ENCODE measurements at regions not wholly inside any gene's neighbourhood (a gene's known extent, or its start where the extent isn't known, plus 50 kb on each side); places are given as distances from the start of the nearest gene placed in this dataset.
"Not testable (repeated sequence)": the region's sequence is repeated elsewhere in the genome, so short reads cannot be mapped to it uniquely, and the experiment has no call there.

GRCh38 chr1:106380772-106381171 lies 675.7 kb upstream of the PRMT6 start:
- no peak for TF ChIP-seq EP300 (IDR thresholded peaks at IDR 0.05)
- no peak for TF ChIP-seq POLR2A (IDR thresholded peaks at IDR 0.05)
- TF ChIP-seq, protein P1, sequence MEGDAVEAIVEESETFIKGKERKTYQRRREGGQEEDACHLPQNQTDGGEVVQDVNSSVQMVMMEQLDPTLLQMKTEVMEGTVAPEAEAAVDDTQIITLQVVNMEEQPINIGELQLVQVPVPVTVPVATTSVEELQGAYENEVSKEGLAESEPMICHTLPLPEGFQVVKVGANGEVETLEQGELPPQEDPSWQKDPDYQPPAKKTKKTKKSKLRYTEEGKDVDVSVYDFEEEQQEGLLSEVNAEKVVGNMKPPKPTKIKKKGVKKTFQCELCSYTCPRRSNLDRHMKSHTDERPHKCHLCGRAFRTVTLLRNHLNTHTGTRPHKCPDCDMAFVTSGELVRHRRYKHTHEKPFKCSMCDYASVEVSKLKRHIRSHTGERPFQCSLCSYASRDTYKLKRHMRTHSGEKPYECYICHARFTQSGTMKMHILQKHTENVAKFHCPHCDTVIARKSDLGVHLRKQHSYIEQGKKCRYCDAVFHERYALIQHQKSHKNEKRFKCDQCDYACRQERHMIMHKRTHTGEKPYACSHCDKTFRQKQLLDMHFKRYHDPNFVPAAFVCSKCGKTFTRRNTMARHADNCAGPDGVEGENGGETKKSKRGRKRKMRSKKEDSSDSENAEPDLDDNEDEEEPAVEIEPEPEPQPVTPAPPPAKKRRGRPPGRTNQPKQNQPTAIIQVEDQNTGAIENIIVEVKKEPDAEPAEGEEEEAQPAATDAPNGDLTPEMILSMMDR (IDR thresholded peaks at IDR 0.05) = no peak
- Histone ChIP-seq H3K9me3 (no peaks in the 10 kb centered on the region), H3K4me1 (ENCODE audit: insufficient read depth) (no peaks in the 10 kb centered on the region), H3K4me3 (no peak overlapping the region), H3K36me3 (no peaks in the 10 kb centered on the region), H3K27me3 (no peaks in the 10 kb centered on the region), H3K27ac (no peak overlapping the region)
- no peak for DNase-seq
- intact Hi-C loops (cut with DNase I) = no loop called here
- 58 to 73% (median 62%) methylated on average over 1 of the region's 1 CpG for WGBS, 3 donors

DNA sequence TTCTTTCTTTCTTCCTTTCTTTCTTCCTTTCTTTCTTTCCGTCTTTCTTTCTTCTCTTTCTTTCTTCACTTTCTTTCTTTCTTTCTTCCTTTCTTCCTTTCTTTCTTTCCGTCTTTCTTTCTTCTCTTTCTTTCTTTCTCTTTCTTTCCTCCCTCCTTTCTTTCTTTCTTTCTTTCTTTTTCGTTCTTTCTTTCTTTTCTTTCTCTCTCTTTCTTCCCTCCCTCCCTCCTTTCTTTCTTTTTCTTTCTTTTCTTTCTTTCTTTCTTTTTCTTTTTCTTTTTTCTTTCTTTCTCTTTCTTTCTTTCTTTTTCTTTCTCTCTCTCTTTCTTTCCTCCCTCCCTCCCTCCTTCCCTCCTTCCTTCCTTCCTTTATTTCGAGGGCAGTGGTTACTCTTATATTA lies 667.3 kb upstream of the PRMT6 start:
- H3K4me1 ChIP-seq (ENCODE audit: insufficient read depth); H3K27ac ChIP-seq; H3K4me3 ChIP-seq; H3K27me3 ChIP-seq; intact Hi-C loops (cut with DNase I); H3K36me3 ChIP-seq; DNase-seq; H3K9me3 ChIP-seq: not testable (repeated sequence)
- WGBS, 3 donors = 75 to 82% (median 79%) methylated on average over 4 of the region's 4 CpGs

DNA sequence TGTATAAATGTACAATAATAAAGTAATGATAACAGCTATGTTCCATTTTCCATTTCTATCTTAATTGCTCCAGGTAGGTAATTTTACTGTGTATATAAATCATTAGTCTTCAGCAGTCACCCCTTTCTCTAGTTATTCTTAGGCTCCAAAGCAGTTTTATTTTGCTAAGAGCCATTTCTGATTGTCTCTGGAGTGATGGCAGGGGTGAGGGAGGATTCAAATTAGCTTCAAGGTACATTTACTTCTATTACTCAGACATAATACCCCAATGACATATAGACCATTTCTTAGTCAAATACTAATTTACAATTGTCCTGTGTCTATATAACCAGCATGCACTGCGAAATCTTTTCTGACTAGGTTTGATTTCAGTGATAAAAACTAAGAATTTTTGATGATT lies 663.4 kb upstream of the PRMT6 start:
- H3K36me3 ChIP-seq = no peaks in the 10 kb centered on the region
- WGBS, 3 donors = 71 to 89% (median 80%) methylated on average over 1 of the region's 1 CpG
- intact Hi-C loops (cut with DNase I) = no loop called here

GRCh38 chr1:106396020-106396419 lies 660.5 kb upstream of the PRMT6 start:
- H3K27me3 ChIP-seq = no peaks in the 10 kb centered on the region
- DNase-seq = no peak
- H3K9me3 ChIP-seq = no peaks in the 10 kb centered on the region
- TF ChIP-seq EP300 (IDR thresholded peaks at IDR 0.05) (no peak), POLR2A (IDR thresholded peaks at IDR 0.05) (no peak)
- TF ChIP-seq, protein P1 (IDR thresholded peaks at IDR 0.05) = no peak
- intact Hi-C loops (cut with DNase I) = no loop called here
- H3K4me3 ChIP-seq = no peak overlapping the region
- H3K36me3 ChIP-seq = no peaks in the 10 kb centered on the region
- H3K27ac ChIP-seq = no peak overlapping the region
- H3K4me1 ChIP-seq (ENCODE audit: insufficient read depth) = no peaks in the 10 kb centered on the region

More for the DNA sequence above, 663.4 kb upstream of the PRMT6 start:
- no peak overlapping the region for H3K27ac ChIP-seq
- no peaks in the 10 kb centered on the region for H3K4me1 ChIP-seq (ENCODE audit: insufficient read depth)
- no peaks in the 10 kb centered on the region for H3K9me3 ChIP-seq
- H3K4me3 ChIP-seq = no peak overlapping the region
- H3K27me3 ChIP-seq = no peaks in the 10 kb centered on the region
- TF ChIP-seq, protein P1 (IDR thresholded peaks at IDR 0.05) = no peak
- TF ChIP-seq POLR2A (IDR thresholded peaks at IDR 0.05) (no peak), EP300 (IDR thresholded peaks at IDR 0.05) (no peak)
- DNase-seq = no peak

DNA sequence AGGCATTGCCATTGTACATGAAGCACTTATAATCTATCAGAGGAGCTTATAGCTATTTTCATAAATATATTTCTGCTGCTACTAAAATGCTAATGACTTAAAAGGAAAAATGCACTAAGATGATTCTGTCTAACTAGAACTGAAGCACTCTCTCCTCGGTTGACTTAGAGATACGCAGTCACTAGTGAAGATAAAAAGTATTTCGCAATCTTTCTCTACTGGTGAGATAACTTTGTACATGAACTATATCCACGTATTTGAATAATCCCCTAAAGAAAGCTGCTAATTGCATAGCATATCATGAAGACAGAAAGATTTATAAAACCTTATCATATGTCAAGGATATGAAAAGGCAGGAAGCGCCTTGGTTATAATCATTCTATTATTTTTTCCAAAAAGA lies 658.1 kb upstream of the PRMT6 start:
- 21 to 37% (median 22%) methylated on average over 5 of the region's 5 CpGs for WGBS, 3 donors
- no peak for DNase-seq
- Histone ChIP-seq H3K27ac (no peak overlapping the region), H3K27me3 (no peaks in the 10 kb centered on the region), H3K36me3 (no peaks in the 10 kb centered on the region), H3K4me1 (ENCODE audit: insufficient read depth) (no peaks in the 10 kb centered on the region), H3K4me3 (no peak overlapping the region), H3K9me3 (no peaks in the 10 kb centered on the region)
- TF ChIP-seq, protein P1 (IDR thresholded peaks at IDR 0.05) = no peak
- no peak for TF ChIP-seq EP300 (IDR thresholded peaks at IDR 0.05)
- TF ChIP-seq POLR2A (IDR thresholded peaks at IDR 0.05) = no peak
- intact Hi-C loops (cut with DNase I) = no loop called here
